Thoracic aorta (tissue), 2 donors: ENCODE measurements at regions not wholly inside any gene's neighbourhood (a gene's known extent, or its start where the extent isn't known, plus 50 kb on each side); places are given as distances from the start of the nearest gene placed in this dataset.

Source experiments
- ATAC-seq: fragments of 150-250 bp; one replicate; pipeline ENCODE4 v1.8.0; 2017; ENCODE audit warnings: low read depth; ENCODE audit not compliant: insufficient number of reproducible peaks, low FRiP score
- DNase-seq: peaks from one replicate; pipeline ENCODE4 v3.0.0-alpha.2; 2020; ENCODE audit warnings: low spot score
- H3K27ac ChIP-seq, 2 donors: fragments of 200-600 bp; sonication (generic); 1 replicate in 1 of 2; 2 replicates in 1 of 2; pipeline ENCODE4 v1.5.1; 2016; ENCODE audit warnings: mild to moderate bottlenecking in 2 of 2, moderate library complexity in 2 of 2
- H3K27me3 ChIP-seq: fragments of 200-600 bp; sonication (generic); replicated peaks from 2 replicates; pipeline ENCODE4 v1.6.0; 2016; ENCODE audit warnings: mild to moderate bottlenecking; ENCODE audit not compliant: insufficient read depth
- H3K36me3 ChIP-seq: fragments of 200-600 bp; sonication (generic); one replicate; pipeline ENCODE4 v1.5.1; 2016
- H3K4me1 ChIP-seq, 2 donors: fragments of 200-600 bp; sonication (generic); 1 replicate in 1 of 2; 2 replicates in 1 of 2; pipeline versions ENCODE4 v1.5.1 to v1.6.0; 2016; ENCODE audit warnings: low read depth in 2 of 2, mild to moderate bottlenecking in 1 of 2; ENCODE audit not compliant: control insufficient read depth in 1 of 2
- H3K4me3 ChIP-seq: fragments of 200-600 bp; sonication (generic); 2 replicates; pipeline ENCODE4 v1.5.1; 2016; ENCODE audit warnings: mild to moderate bottlenecking
- H3K9me3 ChIP-seq: fragments of 200-600 bp; sonication (generic); 2 replicates; pipeline ENCODE4 v1.5.1; 2016
- CTCF ChIP-seq: fragments of 200-600 bp; sonication (generic); IDR thresholded peaks from one replicate; pipeline ENCODE4 v1.5.1; 2019; ENCODE audit warnings: antibody characterized with exemption

- DNase-seq (no peak), ATAC-seq (no peak)
- no peak overlapping the region for H3K4me3 ChIP-seq
- H3K4me1 ChIP-seq = no peaks in the 10 kb centered on the region
- H3K27ac ChIP-seq = no peak overlapping the region
- TF ChIP-seq CTCF = no peak
- H3K9me3 ChIP-seq = no peaks in the 10 kb centered on the region
- H3K27me3 ChIP-seq = no peaks in the 10 kb centered on the region
- H3K36me3 ChIP-seq = no peaks in the 10 kb centered on the region
These were observed 507.3 kb downstream of the PYDC2 start for GRCh38 chr3:191968299-191968698.

- Histone ChIP-seq H3K4me3 (no peak overlapping the region), H3K27me3 (no peaks in the 10 kb centered on the region), H3K4me1 (no peaks in the 10 kb centered on the region), H3K9me3 (no peaks in the 10 kb centered on the region), H3K36me3 (no peaks in the 10 kb centered on the region), H3K27ac (no peak overlapping the region)
- TF ChIP-seq CTCF = no peak
- DNase-seq (no peak), ATAC-seq (no peak)
These were observed 511.9 kb downstream of the PYDC2 start for GRCh38 chr3:191972714-191973398.

- no peaks in the 10 kb centered on the region for H3K36me3 ChIP-seq
- DNase-seq (no peak), ATAC-seq (no peak)
- TF ChIP-seq CTCF = no peak
- no peaks in the 10 kb centered on the region for H3K9me3 ChIP-seq
- H3K27ac ChIP-seq = no peak overlapping the region
- no peaks in the 10 kb centered on the region for H3K4me1 ChIP-seq
- no peak overlapping the region for H3K4me3 ChIP-seq
- no peaks in the 10 kb centered on the region for H3K27me3 ChIP-seq
These were observed 512.9 kb downstream of the PYDC2 start for GRCh38 chr3:191973820-191974219.

GRCh38 chr3:191975936-191976335, 515.0 kb downstream of the PYDC2 start:
- DNase-seq = no peak
- TF ChIP-seq CTCF = no peak
- H3K27me3 ChIP-seq = no peaks in the 10 kb centered on the region
- H3K9me3 ChIP-seq = no peaks in the 10 kb centered on the region
- H3K4me3 ChIP-seq = no peak overlapping the region
- no peaks in the 10 kb centered on the region for H3K36me3 ChIP-seq
- no peak overlapping the region for H3K27ac ChIP-seq
- no peaks in the 10 kb centered on the region for H3K4me1 ChIP-seq
- ATAC-seq = no peak

- no peak overlapping the region for H3K4me3 ChIP-seq
- H3K9me3 ChIP-seq = no peaks in the 10 kb centered on the region
- H3K27ac ChIP-seq = no peak overlapping the region
- H3K36me3 ChIP-seq = no peaks in the 10 kb centered on the region
- no peak for DNase-seq
- no peak for ATAC-seq
- H3K4me1 ChIP-seq = no peaks in the 10 kb centered on the region
- TF ChIP-seq CTCF = no peak
- no peaks in the 10 kb centered on the region for H3K27me3 ChIP-seq
These were observed 519.5 kb downstream of the PYDC2 start for GRCh38 chr3:191980443-191980842.
